ENCODE measurements at regions not wholly inside any gene's neighbourhood (a gene's known extent, or its start where the extent isn't known, plus 50 kb on each side); places are given as distances from the start of the nearest gene placed in this dataset.

DNA sequence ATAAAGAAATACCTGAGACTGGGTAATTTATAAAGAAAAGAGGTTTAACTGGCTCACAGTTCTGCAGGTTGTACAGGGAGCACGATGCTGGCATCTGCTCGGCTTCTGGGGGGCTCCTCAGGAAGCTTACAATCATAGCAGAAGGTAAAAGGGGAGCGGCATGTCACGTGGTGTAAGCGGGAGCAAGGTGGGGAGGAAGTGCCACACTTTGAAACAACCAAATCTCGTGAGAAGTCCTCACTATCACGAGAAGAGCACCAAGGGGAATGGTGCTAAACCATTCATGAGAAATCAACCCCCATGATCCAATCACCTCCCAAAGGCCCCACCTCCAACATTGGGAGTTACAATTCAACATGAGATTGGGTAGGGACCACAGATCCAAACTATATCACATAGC is 67.7 kb downstream of the AKR1B1 start:
- Histone ChIP-seq H3K36me3 (no peaks in the 10 kb centered on the region), H3K4me1 (no peaks in the 10 kb centered on the region), H3K4me3 (no peak overlapping the region), H3K27me3 (no peaks in the 10 kb centered on the region), H3K9me3 (peaks cover 0 to 7% of the 10 kb centered on the region in 2 donors), H3K27ac (no peak overlapping the region)
- DNase-seq (ENCODE audit: low spot score in 2 of 2), result no peak
- TF ChIP-seq POLR2A (IDR thresholded peaks at IDR 0.05) (no peak), CTCF (IDR thresholded peaks at IDR 0.05) (no peak), POLR2AphosphoS5 (IDR thresholded peaks at IDR 0.05) (no peak)
- intact Hi-C loops (cut with DNase I; ENCODE audit: low total_unique reads), result no loop called here

- Histone ChIP-seq H3K4me1 (no peaks in the 10 kb centered on the region), H3K9me3 (peaks cover 0 to 13% of the 10 kb centered on the region in 2 donors), H3K27ac (no peak overlapping the region), H3K4me3 (no peak overlapping the region), H3K36me3 (no peaks in the 10 kb centered on the region), H3K27me3 (no peaks in the 10 kb centered on the region)
- TF ChIP-seq POLR2A (IDR thresholded peaks at IDR 0.05), result no peak
- no peak for DNase-seq (ENCODE audit: low spot score in 2 of 2)
- intact Hi-C loops (cut with DNase I; ENCODE audit: low total_unique reads), result no loop called here
These were observed 70.4 kb downstream of the AKR1B1 start for GRCh38 chr7:134388336-134389019.

- no peak for TF ChIP-seq CTCF (IDR thresholded peaks at IDR 0.05)
- TF ChIP-seq POLR2AphosphoS5 (IDR thresholded peaks at IDR 0.05), result no peak
- no peak for TF ChIP-seq POLR2A (IDR thresholded peaks at IDR 0.05)
- intact Hi-C loops (cut with DNase I; ENCODE audit: low total_unique reads), result no loop called here
- no peak for DNase-seq (ENCODE audit: low spot score in 2 of 2)
- no peaks in the 10 kb centered on the region for H3K27me3 ChIP-seq
- no peaks in the 10 kb centered on the region for H3K9me3 ChIP-seq
- no peaks in the 10 kb centered on the region for H3K4me1 ChIP-seq
- H3K27ac ChIP-seq, result no peak overlapping the region
- no peak overlapping the region for H3K4me3 ChIP-seq
- no peaks in the 10 kb centered on the region for H3K36me3 ChIP-seq
These were observed 61.8 kb upstream of the SLC35B4 start for GRCh38 chr7:134378562-134378961.

GRCh38 chr7:134376693-134377092 is 60.0 kb upstream of the SLC35B4 start:
- H3K9me3 ChIP-seq, result no peaks in the 10 kb centered on the region
- no peak overlapping the region for H3K27ac ChIP-seq
- H3K36me3 ChIP-seq, result no peaks in the 10 kb centered on the region
- H3K4me1 ChIP-seq, result no peaks in the 10 kb centered on the region
- TF ChIP-seq POLR2A (IDR thresholded peaks at IDR 0.05) (no peak), CTCF (IDR thresholded peaks at IDR 0.05) (no peak), POLR2AphosphoS5 (IDR thresholded peaks at IDR 0.05) (no peak)
- intact Hi-C loops (cut with DNase I; ENCODE audit: low total_unique reads), result no loop called here
- DNase-seq (ENCODE audit: low spot score in 2 of 2), result no peak
- no peak overlapping the region for H3K4me3 ChIP-seq
- H3K27me3 ChIP-seq, result no peaks in the 10 kb centered on the region

- Histone ChIP-seq H3K27me3 (no peaks in the 10 kb centered on the region), H3K4me1 (no peaks in the 10 kb centered on the region)
These were observed 58.5 kb upstream of the SLC35B4 start for GRCh38 chr7:134375206-134375605.

More at GRCh38 chr7:134375206-134375605, 58.5 kb upstream of the SLC35B4 start:
- intact Hi-C loops (cut with DNase I; ENCODE audit: low total_unique reads), result no loop called here
- Histone ChIP-seq H3K4me3 (no peak overlapping the region), H3K27ac (no peak overlapping the region), H3K9me3 (no peaks in the 10 kb centered on the region), H3K36me3 (no peaks in the 10 kb centered on the region)
- TF ChIP-seq CTCF (IDR thresholded peaks at IDR 0.05) (no peak), POLR2A (IDR thresholded peaks at IDR 0.05) (no peak), POLR2AphosphoS5 (IDR thresholded peaks at IDR 0.05) (no peak)
- DNase-seq (ENCODE audit: low spot score in 2 of 2), result no peak
